ENCODE measurements at regions not wholly inside any gene's neighbourhood (a gene's known extent, or its start where the extent isn't known, plus 50 kb on each side); places are given as distances from the start of the nearest gene placed in this dataset.
A peak's percentile ranks its signal among the peaks of the same experiment; 100 is the strongest.

DNA sequence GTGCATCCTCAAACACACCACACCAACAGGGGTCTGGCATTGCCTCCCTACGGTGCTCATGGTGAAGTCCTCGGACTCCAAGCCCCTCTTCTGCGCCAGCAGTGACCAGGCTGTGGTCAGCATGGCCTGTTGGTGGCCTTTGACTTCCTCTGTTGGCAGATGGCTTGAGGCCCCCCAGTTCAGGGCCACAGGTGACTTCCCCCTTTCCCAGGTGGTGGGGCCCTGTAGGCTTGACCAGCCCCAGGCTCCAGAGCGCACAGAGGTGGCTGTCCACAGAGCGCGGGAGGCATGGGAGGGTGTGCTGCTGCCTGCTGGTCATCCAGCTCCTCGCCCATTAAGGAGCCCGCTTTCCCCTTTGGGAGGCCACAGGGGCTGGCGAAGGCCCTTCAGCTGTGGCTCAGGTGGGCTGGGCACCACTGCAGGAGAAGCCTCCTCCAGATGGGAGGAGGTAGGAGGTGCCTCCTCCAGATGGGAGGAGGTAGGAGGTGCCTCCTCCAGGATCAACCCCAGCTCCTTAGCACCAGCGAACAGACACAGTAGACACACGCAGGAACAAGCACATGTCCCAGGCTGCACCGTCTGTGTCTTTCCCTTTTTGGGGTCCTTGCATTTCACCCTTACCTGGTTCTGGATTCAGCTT, 52.1 kb upstream of the BHLHE23 start:
- no peak for DNase-seq (ENCODE audit: low read depth in 1 of 2, low spot score in 1 of 2)

DNA sequence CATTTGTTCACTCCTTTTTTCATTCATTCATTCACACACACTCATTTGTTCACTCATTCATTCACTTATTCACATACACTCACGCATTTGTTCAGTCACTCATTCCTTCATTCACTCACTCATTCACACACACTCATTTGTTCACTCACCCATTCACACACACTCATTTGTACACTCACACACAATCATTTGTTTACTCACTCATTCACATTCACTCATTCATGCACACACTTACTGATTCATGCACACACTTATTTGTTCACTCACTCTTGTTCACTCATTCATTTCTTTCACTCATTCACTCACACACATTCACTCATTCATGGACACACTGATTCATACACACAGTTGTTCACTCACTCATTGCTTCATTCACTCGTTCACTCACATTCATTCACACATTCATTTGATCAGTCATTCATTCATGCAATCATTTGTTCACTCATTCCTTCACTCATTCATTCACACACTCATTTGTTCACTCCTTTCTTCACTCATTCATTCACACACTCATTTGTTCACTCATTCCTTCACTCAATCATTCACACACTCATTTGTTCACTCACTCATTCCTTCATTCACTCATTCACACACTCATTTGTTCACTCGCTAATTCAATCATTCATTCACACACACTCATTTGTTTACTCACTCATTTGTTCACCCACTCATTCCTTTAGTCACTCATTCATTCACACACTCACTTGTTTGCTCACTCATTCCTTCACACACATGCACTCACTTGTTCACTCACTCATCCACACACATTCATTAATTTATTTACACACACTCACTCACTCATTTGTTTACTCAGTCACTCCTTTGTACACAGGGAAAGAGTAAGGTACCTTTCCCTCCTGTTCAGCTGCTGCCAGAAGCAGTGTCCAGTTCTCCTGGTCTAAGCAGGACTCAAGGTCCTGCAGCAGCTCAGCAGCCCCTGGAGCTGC, 50.7 kb upstream of the BHLHE23 start:
- DNase-seq (ENCODE audit: low read depth in 1 of 2, low spot score in 1 of 2) = no peak

DNA sequence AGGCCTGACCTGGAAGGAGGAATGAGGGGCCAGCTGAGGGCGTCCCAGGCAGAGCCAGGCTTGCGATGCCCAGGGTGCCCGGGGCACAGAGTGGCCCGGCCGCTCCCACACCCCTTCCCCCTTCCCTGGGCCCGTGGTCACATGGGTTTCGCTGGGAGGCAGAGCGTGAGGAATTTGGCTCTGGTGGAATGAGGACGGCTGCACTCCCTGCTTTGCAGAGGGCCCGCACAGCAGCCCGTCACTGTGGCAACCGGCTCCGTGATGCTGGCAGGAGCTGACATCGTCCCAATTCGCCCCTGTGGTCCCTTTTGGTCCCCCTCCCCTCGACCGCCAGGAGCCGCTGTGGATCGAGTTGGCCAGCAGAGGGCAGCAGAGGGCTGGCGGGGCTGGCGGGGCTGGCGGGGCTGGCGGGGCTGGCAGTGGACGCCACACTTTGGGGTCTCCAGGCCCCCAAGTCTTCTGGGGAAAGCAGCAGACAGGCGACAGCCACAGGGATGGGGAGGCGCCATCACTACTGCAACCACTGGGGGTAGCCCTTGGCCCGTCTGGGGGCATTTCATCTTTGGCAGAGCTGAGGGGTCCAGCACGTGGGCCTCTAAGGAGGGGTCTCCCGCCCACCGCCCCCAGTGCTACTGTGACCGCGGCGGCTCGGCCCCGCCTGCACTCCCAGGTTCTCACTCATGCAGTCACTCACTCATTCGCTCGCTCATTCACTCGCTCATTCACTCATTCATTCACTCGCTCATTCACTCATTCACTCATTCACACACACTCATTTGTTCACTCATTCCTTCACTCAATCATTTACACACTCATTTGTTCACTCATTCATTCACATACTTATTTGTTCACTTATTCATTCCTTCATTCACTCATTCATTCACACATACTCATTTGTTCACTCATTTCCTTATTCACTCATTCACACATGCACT, 49.7 kb upstream of the BHLHE23 start:
- peak in 1 of 2 donors; percentile 16 for DNase-seq (ENCODE audit: low read depth in 1 of 2, low spot score in 1 of 2)
